ENCODE measurements at regions not wholly inside any gene's neighbourhood (a gene's known extent, or its start where the extent isn't known, plus 50 kb on each side); places are given as distances from the start of the nearest gene placed in this dataset.
"Not testable (repeated sequence)": the region's sequence is repeated elsewhere in the genome, so short reads cannot be mapped to it uniquely, and the experiment has no call there.

GRCh38 chr5:1575491-1575890 is 51.7 kb upstream of the LPCAT1 start:
- TF ChIP-seq POLR2A (IDR thresholded peaks at IDR 0.05; ENCODE audit: low read length); GATA1 (IDR thresholded peaks at IDR 0.05; ENCODE audit: low read depth, low read length): not testable (repeated sequence)

All from erythroblast (primary cell).